ENCODE measurements at regions not wholly inside any gene's neighbourhood (a gene's known extent, or its start where the extent isn't known, plus 50 kb on each side); places are given as distances from the start of the nearest gene placed in this dataset.

GRCh38 chr4:129342819-129343408, 247.0 kb downstream of the C4orf33 start:
- TF ChIP-seq SMC3 (conservative IDR thresholded peaks at IDR 0.05; ENCODE audit: poor library complexity) (no peak), CTCF (IDR thresholded peaks at IDR 0.05; ENCODE audit: poor library complexity, severe bottlenecking) (no peak), EP300 (conservative IDR thresholded peaks at IDR 0.05; ENCODE audit: poor library complexity, severe bottlenecking) (no peak), POLR2AphosphoS5 (IDR thresholded peaks at IDR 0.05) (no peak)

All from neural cell (in vitro differentiated cells).